ENCODE measurements at regions not wholly inside any gene's neighbourhood (a gene's known extent, or its start where the extent isn't known, plus 50 kb on each side); places are given as distances from the start of the nearest gene placed in this dataset.
A peak's percentile ranks its signal among the peaks of the same experiment; 100 is the strongest.

DNA sequence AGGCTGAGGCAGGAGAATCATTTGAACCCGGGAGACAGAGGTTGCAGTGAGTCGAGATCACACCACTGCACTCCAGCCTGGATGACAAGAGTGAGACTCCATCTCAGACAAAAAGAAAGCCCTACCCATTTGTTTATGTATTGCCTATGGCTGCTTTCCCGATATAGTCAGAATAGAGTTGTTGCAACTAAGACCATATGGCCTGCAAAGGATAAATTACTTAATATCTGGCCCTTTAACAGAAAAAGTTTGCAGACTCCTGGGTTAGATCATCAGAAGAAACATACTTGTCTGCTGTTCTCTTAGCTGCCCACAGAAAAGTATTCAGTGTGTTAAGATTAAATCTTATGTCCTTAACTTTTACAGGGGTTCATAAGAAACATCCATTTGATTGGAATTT, 122.4 kb upstream of the VASH1 start:
- ATAC-seq (replicated peaks) = no peak
- H3K9me3 Mint-ChIP-seq = peaks cover 0 to 3% of the 10 kb centered on the region in 2 donors
- DNase-seq = no peak
- H3K27me3 Mint-ChIP-seq = peaks cover 31 to 41% of the 10 kb centered on the region in 2 donors
- H3K4me3 Mint-ChIP-seq = no peak overlapping the region
- H3K36me3 Mint-ChIP-seq = peaks cover 0 to 1% of the 10 kb centered on the region in 2 donors
- H3K4me1 Mint-ChIP-seq = peaks cover 0 to 1% of the 10 kb centered on the region in 2 donors
- no peak overlapping the region for H3K27ac Mint-ChIP-seq

DNA sequence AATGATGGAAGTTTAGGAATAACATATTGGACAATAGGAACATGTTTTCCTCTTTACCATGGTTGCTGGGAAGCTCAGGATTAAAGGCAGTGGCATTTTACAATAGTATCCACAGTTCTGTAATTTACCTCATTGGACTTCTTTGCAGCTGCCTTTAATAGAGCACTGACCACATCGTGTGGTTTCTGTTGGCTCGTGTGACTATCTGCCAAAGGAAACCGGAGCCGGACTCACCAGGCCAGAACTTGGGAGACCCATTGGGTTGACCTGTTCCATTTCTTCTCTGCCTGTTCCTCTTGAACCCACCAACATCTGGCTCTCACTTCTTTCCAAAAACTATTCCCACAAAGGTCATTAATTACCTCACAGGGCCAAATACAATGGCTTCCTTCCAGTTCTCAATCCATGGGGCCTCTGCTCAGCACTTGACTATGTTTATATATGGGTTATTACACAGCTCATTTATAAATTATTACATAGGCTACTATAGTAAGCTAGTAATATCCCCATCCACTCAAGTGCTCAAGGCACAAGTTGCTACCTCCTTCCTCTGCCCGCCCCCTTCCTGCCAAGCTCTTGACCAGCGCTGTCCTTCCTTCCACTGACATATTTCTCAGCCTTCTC, 121.5 kb upstream of the VASH1 start:
- H3K4me3 Mint-ChIP-seq = no peak overlapping the region

DNA sequence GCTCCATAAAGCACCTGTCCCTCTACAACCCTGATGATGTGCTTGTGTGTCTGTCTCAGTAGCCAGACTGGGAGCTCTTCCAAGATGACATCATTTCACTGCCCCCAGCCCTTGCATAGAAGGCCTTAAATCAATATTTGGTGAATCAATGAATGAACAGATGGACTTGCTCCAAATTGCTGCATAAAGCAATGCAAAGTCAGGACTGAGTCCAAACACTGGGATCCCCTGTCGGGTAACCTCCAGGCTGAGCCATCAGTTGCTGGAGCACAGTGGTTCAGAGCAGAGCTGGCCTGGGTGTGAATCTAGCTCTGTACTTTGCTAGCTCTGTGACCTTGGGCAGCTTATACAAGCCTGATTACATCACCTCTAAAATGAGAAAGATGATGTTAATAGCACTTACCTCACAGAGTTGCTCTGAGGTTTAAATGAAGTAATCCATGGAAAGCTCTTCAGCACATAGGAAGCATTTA, 120.3 kb upstream of the VASH1 start:
- peaks cover 0 to 1% of the 10 kb centered on the region in 2 donors for H3K36me3 Mint-ChIP-seq
- no peak overlapping the region for H3K4me3 Mint-ChIP-seq
- peaks cover 0 to 1% of the 10 kb centered on the region in 2 donors for H3K4me1 Mint-ChIP-seq
- peaks cover 35 to 42% of the 10 kb centered on the region in 2 donors for H3K27me3 Mint-ChIP-seq
- no peak for DNase-seq
- no peak overlapping the region for H3K27ac Mint-ChIP-seq
- ATAC-seq (replicated peaks) = no peak
- H3K9me3 Mint-ChIP-seq = peaks cover 0 to 3% of the 10 kb centered on the region in 2 donors

More for the DNA sequence above, 121.5 kb upstream of the VASH1 start:
- Mint-ChIP-seq H3K27me3 (peaks cover 32 to 44% of the 10 kb centered on the region in 2 donors), H3K4me1 (peaks cover 0 to 1% of the 10 kb centered on the region in 2 donors), H3K9me3 (peaks cover 0 to 3% of the 10 kb centered on the region in 2 donors), H3K27ac (no peak overlapping the region), H3K36me3 (peaks cover 0 to 1% of the 10 kb centered on the region in 2 donors)
- ATAC-seq (replicated peaks) (no peak), DNase-seq (no peak)

DNA sequence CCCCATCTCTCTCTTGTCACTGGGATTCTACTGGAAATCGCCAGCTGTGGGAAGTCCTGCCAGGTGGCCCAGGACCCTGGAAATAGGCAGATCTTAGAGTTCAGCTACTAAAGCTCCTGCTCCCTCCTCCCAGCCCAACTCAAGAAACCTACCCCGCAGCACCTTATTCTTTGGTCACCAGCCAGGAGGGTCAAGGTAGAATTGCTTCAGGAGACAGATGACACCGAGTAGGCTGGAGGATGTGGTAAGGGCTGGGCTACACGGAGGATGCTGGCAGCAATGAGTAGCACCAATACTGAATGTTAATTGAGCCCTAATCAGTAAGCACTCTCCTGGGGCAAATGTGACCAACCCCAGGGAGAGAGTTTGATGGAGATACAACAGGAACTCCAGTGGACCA, 119.7 kb upstream of the VASH1 start:
- H3K27ac Mint-ChIP-seq = no peak overlapping the region
- ATAC-seq (replicated peaks) = no peak

DNA sequence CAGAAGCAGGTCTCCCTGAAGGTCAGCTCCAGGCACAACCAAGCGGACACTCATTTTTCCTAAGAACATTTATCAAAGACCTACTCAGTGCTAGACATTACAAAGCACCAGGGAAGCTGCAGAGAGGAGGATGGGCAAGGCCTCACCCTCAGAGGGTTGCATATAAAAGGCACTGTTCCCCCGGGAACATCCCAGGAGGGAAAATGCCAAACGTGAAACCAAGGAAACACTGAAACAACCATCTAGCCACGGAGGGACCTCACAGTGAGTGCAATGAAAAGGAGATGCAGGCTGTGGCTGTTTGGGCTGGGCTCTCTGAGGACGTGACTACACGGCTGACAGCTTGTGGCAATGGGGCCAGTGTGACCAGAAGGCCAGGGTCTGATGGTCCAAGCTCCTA, 117.4 kb upstream of the VASH1 start:
- H3K27ac Mint-ChIP-seq = no peak overlapping the region
- peaks cover 0 to 1% of the 10 kb centered on the region in 2 donors for H3K36me3 Mint-ChIP-seq
- H3K4me3 Mint-ChIP-seq = no peak overlapping the region
- DNase-seq = no peak
- no peak for ATAC-seq (replicated peaks)
- peaks cover 44 to 51% of the 10 kb centered on the region in 2 donors for H3K27me3 Mint-ChIP-seq
- no peaks in the 10 kb centered on the region for H3K9me3 Mint-ChIP-seq
- H3K4me1 Mint-ChIP-seq = peaks cover 0 to 1% of the 10 kb centered on the region in 2 donors

More for the DNA sequence above, 119.7 kb upstream of the VASH1 start:
- DNase-seq = no peak
- Mint-ChIP-seq H3K4me3 (no peak overlapping the region), H3K27me3 (peaks cover 35 to 42% of the 10 kb centered on the region in 2 donors), H3K4me1 (peaks cover 0 to 1% of the 10 kb centered on the region in 2 donors), H3K36me3 (peaks cover 0 to 1% of the 10 kb centered on the region in 2 donors), H3K9me3 (peaks cover 0 to 3% of the 10 kb centered on the region in 2 donors)

DNA sequence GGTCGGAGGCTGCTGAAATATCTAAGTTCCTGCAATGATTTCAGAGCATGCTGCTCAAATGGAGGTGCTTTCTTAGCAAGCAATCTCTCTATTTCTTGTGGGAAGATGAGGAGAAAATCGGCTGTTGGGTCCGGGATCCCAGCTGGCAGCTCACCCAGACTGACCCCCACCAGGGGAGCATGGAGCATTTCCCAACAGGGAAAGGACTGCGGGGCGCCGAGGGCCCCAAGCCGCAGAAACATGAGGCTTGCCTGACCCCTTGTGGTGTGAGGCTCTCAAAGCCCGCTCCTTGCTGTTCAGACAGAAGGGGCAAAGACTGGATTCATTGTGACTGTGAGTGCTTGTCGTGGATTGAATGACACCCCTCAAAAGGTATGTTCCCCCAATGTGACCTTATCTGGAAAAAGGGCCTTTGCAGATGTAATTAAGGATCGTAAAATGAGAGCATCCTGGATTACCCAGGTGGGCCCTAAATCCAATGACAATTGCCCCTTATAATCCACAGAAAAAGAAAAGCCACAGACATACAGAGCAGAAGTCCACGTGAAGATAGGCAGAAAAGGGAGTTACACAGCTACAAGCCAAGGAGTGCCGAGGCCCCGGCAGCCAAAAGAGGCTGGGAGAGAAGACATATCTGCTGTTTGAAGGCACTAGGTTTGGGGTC, 116.3 kb upstream of the VASH1 start:
- ATAC-seq (replicated peaks) = no peak
- H3K27ac Mint-ChIP-seq = no peak overlapping the region
- DNase-seq = no peak
- H3K36me3 Mint-ChIP-seq = peaks cover 0 to 1% of the 10 kb centered on the region in 2 donors
- no peaks in the 10 kb centered on the region for H3K9me3 Mint-ChIP-seq
- peaks cover 0 to 1% of the 10 kb centered on the region in 2 donors for H3K4me1 Mint-ChIP-seq
- H3K4me3 Mint-ChIP-seq = no peak overlapping the region
- peaks cover 40 to 46% of the 10 kb centered on the region in 2 donors for H3K27me3 Mint-ChIP-seq

DNA sequence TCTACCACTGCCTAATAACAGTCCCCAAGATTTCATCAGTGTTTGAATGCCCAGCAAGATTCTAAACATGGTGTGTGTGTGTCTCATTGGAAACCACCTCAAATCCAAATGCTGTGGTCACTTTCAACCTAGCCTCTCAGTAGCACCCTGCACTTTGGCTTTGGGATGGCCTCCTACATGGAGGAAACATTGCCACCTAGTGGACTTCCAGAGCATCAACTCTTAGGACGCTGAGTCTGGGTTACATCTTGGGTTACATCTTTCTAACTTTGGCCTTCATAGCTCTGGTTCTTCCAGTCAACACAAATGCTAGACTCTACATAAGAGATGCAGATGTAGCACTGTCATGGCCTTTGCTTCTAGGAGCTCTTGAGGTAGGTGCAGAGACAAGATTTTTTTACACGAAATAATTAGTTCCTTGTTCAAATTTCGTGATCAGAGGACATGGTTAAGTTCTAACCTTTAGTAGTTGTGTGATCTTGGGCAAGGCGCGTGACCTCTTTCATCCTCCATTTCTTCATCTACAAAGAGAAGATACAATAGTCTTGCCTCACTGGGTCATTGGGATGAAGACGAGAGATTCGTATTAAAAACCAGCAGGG, 113.5 kb upstream of the VASH1 start:
- Mint-ChIP-seq H3K27ac (no peak overlapping the region), H3K36me3 (no peaks in the 10 kb centered on the region), H3K4me1 (no peaks in the 10 kb centered on the region), H3K27me3 (peaks cover 23 to 29% of the 10 kb centered on the region in 2 donors), H3K4me3 (no peak overlapping the region), H3K9me3 (no peaks in the 10 kb centered on the region)
- peak; percentile 77 to 86 for ATAC-seq (replicated peaks)
- peak; percentile 9 for DNase-seq

DNA sequence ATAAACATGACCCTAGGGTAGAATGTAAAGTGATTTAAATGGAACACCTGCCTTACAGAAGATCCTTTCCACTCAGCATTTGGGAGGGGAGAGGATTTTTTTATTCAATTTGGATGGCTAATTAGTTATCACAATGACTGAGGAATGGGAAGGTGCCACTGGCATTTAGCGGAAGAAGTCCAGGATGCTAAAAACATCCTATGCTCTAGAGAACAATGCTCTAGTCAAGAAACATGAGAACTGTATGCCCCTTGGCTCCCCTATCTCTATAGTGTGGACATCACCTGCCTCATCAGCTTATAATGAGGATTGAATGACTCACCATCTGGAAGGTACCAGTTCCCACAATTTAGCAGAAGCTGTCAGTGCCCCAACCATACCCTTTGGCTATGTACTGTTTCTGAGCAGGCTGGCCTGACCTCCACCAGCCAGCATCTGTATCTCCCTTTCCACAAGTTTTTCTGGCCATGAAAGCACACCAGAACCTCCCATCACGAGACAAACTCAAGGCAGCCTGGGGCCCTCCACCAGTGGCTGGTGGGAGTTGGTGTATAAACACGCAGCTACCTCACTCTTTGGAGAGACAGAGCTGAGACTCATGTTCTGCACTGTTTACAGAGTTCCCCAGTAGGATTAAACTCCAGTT, 109.7 kb upstream of the VASH1 start:
- Mint-ChIP-seq H3K27ac (no peak overlapping the region), H3K9me3 (no peaks in the 10 kb centered on the region), H3K4me1 (no peaks in the 10 kb centered on the region), H3K4me3 (no peak overlapping the region), H3K36me3 (no peaks in the 10 kb centered on the region), H3K27me3 (peaks cover 22 to 25% of the 10 kb centered on the region in 2 donors)
- ATAC-seq (replicated peaks) (no peak), DNase-seq (no peak)

DNA sequence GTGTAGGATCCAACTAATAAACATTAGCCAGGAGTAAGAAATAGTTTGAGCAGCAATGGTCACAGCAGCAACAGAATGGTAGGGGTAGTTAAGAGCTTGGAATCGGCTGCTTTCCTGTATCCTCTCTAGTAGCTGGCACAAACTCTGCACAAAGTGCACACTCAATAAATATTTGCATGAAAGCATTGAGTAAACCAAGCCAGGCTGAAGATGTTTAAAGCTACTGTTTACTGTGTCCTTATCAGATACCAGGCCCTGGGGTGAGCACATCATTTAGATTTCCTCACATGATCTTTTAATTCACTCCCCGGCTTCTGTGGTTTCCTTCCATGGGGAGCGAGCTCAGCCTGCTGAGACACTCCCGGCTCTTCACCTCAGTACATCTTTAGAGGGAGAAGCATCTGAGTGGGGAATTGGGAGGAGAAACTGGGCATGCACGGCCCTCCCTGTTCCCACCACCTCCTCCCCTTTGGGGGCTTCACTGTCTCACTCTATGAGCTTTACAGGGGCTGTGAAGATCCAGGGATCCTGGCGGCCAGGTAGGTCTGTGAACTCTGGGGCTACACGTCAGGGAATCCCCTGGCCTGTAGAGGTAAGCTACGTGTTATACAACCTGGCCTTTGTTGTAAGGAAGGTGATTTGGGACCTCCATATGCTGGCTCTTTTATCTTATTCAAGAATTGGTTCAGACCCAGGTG, 107.2 kb upstream of the VASH1 start:
- Mint-ChIP-seq H3K27me3 (peaks cover 25 to 27% of the 10 kb centered on the region in 2 donors), H3K4me3 (no peak overlapping the region), H3K4me1 (no peaks in the 10 kb centered on the region), H3K27ac (no peak overlapping the region), H3K36me3 (no peaks in the 10 kb centered on the region), H3K9me3 (peaks cover 2 to 3% of the 10 kb centered on the region in 2 donors)
- no peak for DNase-seq
- no peak for ATAC-seq (replicated peaks)

DNA sequence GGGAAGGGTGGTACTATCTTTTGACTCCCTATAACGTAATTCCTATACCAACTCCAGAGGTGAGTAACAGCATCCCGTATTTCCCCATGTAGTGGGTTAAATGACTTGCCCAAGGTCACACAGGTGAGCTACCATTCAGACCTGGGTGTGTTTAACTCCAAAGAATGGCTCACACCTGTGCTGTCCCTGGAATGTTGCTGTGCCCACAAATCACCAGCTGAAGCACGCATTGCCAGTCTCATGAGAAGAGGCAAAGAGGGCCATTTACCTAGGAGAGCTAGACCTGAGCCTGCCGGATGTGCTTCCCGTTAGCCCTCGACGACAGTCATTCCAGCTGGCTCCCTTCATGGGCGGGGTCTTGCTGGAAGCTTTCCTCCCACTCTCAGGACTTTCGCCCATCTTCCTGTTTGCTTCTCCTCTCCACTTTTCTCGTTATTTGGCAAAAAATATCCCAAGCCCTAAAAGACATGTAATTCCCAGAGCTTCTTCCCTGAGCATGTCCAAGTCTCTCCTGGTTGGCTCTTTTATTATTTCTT, 106.6 kb upstream of the VASH1 start:
- Mint-ChIP-seq H3K27me3 (peaks cover 28 to 30% of the 10 kb centered on the region in 2 donors), H3K27ac (no peak overlapping the region), H3K4me1 (no peaks in the 10 kb centered on the region), H3K4me3 (no peak overlapping the region), H3K9me3 (peaks cover 4 to 5% of the 10 kb centered on the region in 2 donors), H3K36me3 (no peaks in the 10 kb centered on the region)
- ATAC-seq (replicated peaks) = no peak
- DNase-seq = no peak

DNA sequence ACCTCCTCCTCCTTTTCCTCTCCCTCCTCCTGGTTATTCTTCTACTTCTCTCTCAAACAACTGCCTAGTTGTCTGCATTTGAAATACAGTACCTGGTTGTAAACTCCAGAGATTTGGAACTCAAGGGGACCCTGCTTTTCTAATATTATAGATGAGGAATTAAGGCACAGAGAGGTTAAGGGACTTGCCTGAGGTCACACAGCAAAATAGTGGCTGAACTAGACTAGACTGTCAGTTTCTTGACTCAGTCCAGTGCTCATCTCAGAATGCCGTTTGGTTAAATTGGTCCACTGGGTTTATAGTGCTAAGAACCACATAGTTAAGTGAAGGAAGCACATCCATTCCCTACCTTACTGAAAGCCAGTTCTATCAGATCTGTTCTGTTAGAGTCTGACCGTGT, 105.9 kb upstream of the VASH1 start:
- peaks cover 4 to 5% of the 10 kb centered on the region in 2 donors for H3K9me3 Mint-ChIP-seq
- H3K27ac Mint-ChIP-seq = no peak overlapping the region
- H3K4me1 Mint-ChIP-seq = no peaks in the 10 kb centered on the region
- no peaks in the 10 kb centered on the region for H3K36me3 Mint-ChIP-seq
- DNase-seq (no peak), ATAC-seq (replicated peaks) (no peak)
- peaks cover 28 to 30% of the 10 kb centered on the region in 2 donors for H3K27me3 Mint-ChIP-seq
- no peak overlapping the region for H3K4me3 Mint-ChIP-seq

DNA sequence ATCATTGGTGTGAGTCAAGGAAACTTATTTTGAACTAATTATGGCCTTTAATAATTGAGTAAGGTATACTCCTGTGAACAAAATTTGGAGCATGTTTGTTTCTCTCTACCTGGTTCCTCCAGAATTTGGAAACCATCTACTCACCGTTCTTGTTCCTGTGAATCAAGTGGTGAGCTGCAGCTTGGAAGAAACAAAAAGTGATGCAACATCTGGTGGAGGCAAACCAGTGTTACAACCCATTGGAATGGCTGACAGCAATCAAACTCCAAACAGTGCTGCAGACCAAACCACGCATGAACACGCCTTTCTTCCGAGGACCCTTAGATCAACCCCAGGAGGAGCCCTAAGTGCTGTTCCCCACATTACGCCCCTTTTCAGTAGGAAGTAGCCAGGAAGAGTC, 104.7 kb upstream of the VASH1 start:
- peaks cover 35 to 36% of the 10 kb centered on the region in 2 donors for H3K27me3 Mint-ChIP-seq
- peaks cover 4 to 5% of the 10 kb centered on the region in 2 donors for H3K9me3 Mint-ChIP-seq
- H3K27ac Mint-ChIP-seq = no peak overlapping the region
- no peaks in the 10 kb centered on the region for H3K36me3 Mint-ChIP-seq
- no peak overlapping the region for H3K4me3 Mint-ChIP-seq
- DNase-seq = no peak
- ATAC-seq (replicated peaks) = no peak
- no peaks in the 10 kb centered on the region for H3K4me1 Mint-ChIP-seq

DNA sequence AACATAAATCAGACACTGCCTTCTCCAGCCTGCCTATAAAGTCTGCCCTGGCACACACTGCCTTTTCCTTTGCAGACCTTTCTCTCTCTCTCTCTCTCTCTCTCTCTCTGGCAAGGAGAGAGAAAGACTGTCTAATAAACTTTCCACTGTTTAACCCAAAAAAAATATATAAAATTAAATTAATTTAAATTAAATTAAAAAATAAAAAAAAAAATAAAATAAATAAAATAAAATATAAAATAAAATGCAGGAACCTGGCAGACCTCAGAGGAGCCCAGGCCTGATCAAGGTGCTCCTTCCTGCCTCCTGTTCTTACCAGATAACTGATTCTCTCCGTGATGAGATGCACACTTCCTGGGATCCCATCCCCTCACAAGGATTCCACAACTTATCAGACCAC, 103.9 kb upstream of the VASH1 start:
- ATAC-seq (replicated peaks) = no peak
- Mint-ChIP-seq H3K36me3 (no peaks in the 10 kb centered on the region), H3K9me3 (peaks cover 4 to 5% of the 10 kb centered on the region in 2 donors), H3K4me3 (no peak overlapping the region), H3K4me1 (no peaks in the 10 kb centered on the region), H3K27me3 (peaks cover 35 to 41% of the 10 kb centered on the region in 2 donors), H3K27ac (no peak overlapping the region)
- no peak for DNase-seq
